Activated T-cell treated with anti-CD3 and anti-CD28 coated beads for 4 hours (primary cell): ENCODE measurements at regions not wholly inside any gene's neighbourhood (a gene's known extent, or its start where the extent isn't known, plus 50 kb on each side); places are given as distances from the start of the nearest gene placed in this dataset.

Source experiments
- DNase-seq: peaks from one replicate; pipeline ENCODE4 v3.0.0-alpha.2; 2020

- no peak for DNase-seq
Observed at GRCh38 chr5:110085826-110086225, 396.1 kb downstream of the MAN2A1 start.

- DNase-seq = no peak
Observed at GRCh38 chr5:110086658-110087388, 397.1 kb downstream of the MAN2A1 start.

GRCh38 chr5:110087829-110088228 is 398.1 kb downstream of the MAN2A1 start:
- DNase-seq = no peak

- DNase-seq = no peak
Observed at GRCh38 chr5:110088676-110089436, 399.1 kb downstream of the MAN2A1 start.

GRCh38 chr5:110092955-110093785 is 403.4 kb downstream of the MAN2A1 start:
- DNase-seq = no peak

- no peak for DNase-seq
Observed at GRCh38 chr5:110094109-110094508, 404.4 kb downstream of the MAN2A1 start.

GRCh38 chr5:110094548-110094947 is 404.8 kb downstream of the MAN2A1 start:
- DNase-seq = no peak

GRCh38 chr5:110096419-110096818 is 406.7 kb downstream of the MAN2A1 start:
- DNase-seq = no peak

- no peak for DNase-seq
Observed at GRCh38 chr5:110099572-110099971, 409.8 kb downstream of the MAN2A1 start.

- no peak for DNase-seq
Observed at GRCh38 chr5:110103081-110103480, 413.4 kb downstream of the MAN2A1 start.

GRCh38 chr5:110104060-110104725 is 414.5 kb downstream of the MAN2A1 start:
- DNase-seq = no peak

GRCh38 chr5:110104726-110105669 is 415.3 kb downstream of the MAN2A1 start:
- DNase-seq = no peak

GRCh38 chr5:110105692-110106091 is 416.0 kb downstream of the MAN2A1 start:
- no peak for DNase-seq

- DNase-seq = no peak
Observed at GRCh38 chr5:110106750-110107149, 417.0 kb downstream of the MAN2A1 start.

GRCh38 chr5:110108520-110108919 is 418.8 kb downstream of the MAN2A1 start:
- no peak for DNase-seq

GRCh38 chr5:110109667-110110066 is 419.9 kb downstream of the MAN2A1 start:
- no peak for DNase-seq

GRCh38 chr5:110112348-110112747 is 422.6 kb downstream of the MAN2A1 start:
- DNase-seq = no peak

GRCh38 chr5:110115503-110115902 is 425.8 kb downstream of the MAN2A1 start:
- DNase-seq = no peak

GRCh38 chr5:110116539-110116938 is 426.8 kb downstream of the MAN2A1 start:
- no peak for DNase-seq

GRCh38 chr5:110134963-110135935 is 445.5 kb downstream of the MAN2A1 start:
- DNase-seq = no peak
